ENCODE measurements at regions not wholly inside any gene's neighbourhood (a gene's known extent, or its start where the extent isn't known, plus 50 kb on each side); places are given as distances from the start of the nearest gene placed in this dataset.
A peak's percentile ranks its signal among the peaks of the same experiment; 100 is the strongest.

DNA sequence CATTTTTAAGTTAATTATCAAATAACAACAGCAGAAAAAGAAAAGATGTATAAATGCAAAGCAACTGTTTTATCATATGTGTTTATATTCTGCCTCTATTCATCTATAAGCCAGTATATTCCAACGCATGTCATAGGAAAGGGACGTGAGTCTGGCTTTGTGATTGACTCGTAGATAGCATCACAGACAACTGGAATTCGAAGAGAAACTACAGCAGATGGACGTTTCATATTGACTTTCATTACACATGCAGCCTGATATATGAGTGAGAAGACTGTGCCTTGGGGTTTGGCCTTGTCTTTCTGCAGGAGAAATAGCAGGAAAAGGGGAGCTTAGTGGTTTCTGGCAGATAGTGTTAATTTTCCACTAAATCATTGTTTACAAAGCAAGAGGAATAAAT, 1111.9 kb downstream of the MAT2B start:
- H3K4me3 ChIP-seq (ENCODE audit: low read depth, low read length) = no peak overlapping the region
- TF ChIP-seq, protein P1, sequence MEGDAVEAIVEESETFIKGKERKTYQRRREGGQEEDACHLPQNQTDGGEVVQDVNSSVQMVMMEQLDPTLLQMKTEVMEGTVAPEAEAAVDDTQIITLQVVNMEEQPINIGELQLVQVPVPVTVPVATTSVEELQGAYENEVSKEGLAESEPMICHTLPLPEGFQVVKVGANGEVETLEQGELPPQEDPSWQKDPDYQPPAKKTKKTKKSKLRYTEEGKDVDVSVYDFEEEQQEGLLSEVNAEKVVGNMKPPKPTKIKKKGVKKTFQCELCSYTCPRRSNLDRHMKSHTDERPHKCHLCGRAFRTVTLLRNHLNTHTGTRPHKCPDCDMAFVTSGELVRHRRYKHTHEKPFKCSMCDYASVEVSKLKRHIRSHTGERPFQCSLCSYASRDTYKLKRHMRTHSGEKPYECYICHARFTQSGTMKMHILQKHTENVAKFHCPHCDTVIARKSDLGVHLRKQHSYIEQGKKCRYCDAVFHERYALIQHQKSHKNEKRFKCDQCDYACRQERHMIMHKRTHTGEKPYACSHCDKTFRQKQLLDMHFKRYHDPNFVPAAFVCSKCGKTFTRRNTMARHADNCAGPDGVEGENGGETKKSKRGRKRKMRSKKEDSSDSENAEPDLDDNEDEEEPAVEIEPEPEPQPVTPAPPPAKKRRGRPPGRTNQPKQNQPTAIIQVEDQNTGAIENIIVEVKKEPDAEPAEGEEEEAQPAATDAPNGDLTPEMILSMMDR (IDR thresholded peaks at IDR 0.05; ENCODE audit: insufficient read depth, low read length) = no peak
- no peak for DNase-seq (ENCODE audit: low read depth)

DNA sequence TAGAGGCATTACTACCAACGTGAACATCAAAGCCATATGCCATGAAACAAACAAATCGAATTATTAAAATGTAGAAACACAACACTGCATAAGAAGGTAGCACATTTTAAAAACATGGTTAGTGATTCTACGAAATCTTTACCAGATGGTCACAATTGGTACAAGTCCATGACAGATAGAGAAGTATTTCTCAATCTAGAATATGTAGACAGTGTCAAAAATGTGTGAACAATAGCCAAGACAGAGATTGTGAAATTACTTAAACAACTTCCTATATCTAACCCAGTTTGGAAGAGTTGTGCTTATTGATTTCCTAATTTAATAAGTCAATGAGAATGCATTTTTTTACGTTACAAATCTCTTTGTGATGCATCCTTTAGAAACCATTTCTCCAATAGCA, 1121.6 kb downstream of the MAT2B start:
- DNase-seq (ENCODE audit: low read depth) = peak; percentile 26
- H3K4me3 ChIP-seq (ENCODE audit: low read depth, low read length) = no peak overlapping the region
- TF ChIP-seq, protein P1 (IDR thresholded peaks at IDR 0.05; ENCODE audit: insufficient read depth, low read length) = no peak

DNA sequence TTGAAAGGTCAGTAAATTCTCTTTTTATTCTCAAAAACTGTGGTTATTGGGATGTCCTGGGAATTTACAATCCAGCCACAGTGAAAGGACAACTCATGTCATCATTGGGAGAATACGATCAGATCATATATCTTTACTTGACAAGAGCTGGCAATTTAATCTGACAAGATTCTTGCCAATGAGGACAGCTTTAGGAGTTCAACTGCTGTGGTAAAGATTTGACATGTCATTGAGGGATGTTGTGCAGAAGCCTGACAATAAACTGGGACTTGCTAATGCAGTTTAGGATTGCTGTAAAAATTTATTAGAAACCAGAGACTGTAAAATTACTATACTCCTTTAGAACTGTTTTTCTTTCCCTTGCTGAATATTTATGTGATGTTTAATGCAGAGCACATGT, 1131.0 kb downstream of the MAT2B start:
- no peak overlapping the region for H3K4me3 ChIP-seq (ENCODE audit: low read depth, low read length)
- TF ChIP-seq, protein P1 (IDR thresholded peaks at IDR 0.05; ENCODE audit: insufficient read depth, low read length) = no peak
- DNase-seq (ENCODE audit: low read depth) = no peak

DNA sequence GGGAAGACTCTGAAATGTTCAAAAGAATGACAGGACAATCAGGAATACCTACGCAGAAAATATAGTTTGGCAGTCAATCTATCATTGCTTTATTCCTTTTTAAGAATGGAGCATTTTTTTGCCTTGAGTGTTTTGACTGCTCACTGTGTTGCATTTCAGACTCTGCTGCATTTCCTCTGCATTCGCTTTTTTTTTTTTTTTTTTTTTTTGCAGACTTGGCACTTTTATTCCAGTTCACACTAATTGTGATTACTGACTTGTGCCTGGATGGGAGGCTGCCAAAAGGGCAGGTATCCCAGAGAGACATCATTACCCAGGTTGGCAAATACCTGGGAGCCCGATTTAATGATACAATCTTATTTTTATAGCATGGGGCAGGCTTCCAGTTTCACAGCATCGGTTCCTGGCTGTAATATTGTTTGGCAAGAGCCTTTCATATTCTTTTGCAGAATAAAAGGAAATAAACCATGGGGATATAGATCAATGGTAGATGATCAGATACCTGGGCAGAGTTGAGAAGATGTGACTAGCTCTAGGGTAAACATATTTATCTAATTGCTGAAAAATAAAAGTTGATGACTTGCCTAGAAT, 1132.6 kb downstream of the MAT2B start:
- TF ChIP-seq, protein P1 (IDR thresholded peaks at IDR 0.05; ENCODE audit: insufficient read depth, low read length) = no peak
- no peak overlapping the region for H3K4me3 ChIP-seq (ENCODE audit: low read depth, low read length)
- no peak for DNase-seq (ENCODE audit: low read depth)

DNA sequence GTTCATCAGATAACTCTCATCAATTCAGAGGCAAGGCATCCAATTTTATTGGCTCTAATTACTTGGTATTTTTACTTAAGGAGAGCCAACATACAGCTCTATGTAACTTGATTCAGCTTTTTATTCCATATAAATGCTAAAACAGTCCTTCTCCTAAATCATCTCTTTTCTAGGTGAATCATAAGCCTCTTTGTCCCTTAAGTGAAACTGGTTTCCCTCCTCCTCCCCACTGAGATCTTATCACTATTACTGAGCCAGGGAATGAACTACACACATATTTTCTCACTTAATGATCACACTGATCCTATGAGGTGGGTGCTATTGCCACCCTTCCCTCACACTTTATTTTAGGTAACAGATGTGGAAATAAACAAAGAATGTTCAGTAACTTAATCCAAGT, 1143.8 kb downstream of the MAT2B start:
- DNase-seq (ENCODE audit: low read depth) = peak; percentile 3
- H3K4me3 ChIP-seq (ENCODE audit: low read depth, low read length) = no peak overlapping the region
- TF ChIP-seq, protein P1 (IDR thresholded peaks at IDR 0.05; ENCODE audit: insufficient read depth, low read length) = no peak

DNA sequence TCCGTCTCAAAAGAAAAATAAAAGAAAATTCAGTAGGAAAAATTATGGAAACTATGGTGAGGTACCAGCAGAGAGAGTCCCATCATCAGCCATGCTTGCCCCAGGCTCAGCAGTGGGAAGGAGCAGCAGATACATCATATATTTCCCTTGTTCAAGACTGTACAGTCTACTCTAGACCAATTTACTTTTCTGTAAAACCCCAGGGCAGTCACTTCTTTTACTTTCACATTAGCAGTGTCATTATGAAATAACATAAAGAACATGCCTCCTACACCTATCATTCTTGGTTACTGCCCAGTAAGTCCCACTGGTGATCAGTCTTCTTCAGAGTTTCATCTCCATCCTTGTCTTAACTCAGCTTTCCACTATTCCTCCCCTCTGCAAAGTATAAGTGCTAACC, 1145.0 kb downstream of the MAT2B start:
- TF ChIP-seq, protein P1 (IDR thresholded peaks at IDR 0.05; ENCODE audit: insufficient read depth, low read length) = no peak
- DNase-seq (ENCODE audit: low read depth) = no peak
- no peak overlapping the region for H3K4me3 ChIP-seq (ENCODE audit: low read depth, low read length)
